ENCODE measurements at regions not wholly inside any gene's neighbourhood (a gene's known extent, or its start where the extent isn't known, plus 50 kb on each side); places are given as distances from the start of the nearest gene placed in this dataset.

GRCh38 chr10:43708262-43708661 is 59.6 kb upstream of the ZNF32 start:
- Histone ChIP-seq H3K36me3 (ENCODE audit: control insufficient read depth in 2 of 2, extremely low read depth in 1 of 2, insufficient read depth in 2 of 2, low read length in 2 of 2) (no peaks in the 10 kb centered on the region), H2AFZ (ENCODE audit: control insufficient read depth, low read length) (no peak overlapping the region), H3K4me1 (ENCODE audit: control insufficient read depth, extremely low read depth, insufficient read depth, low read length) (no peaks in the 10 kb centered on the region), H3K4me2 (ENCODE audit: control insufficient read depth, extremely low read depth, insufficient read depth, low read depth, low read length) (no peak overlapping the region), H3K27ac (ENCODE audit: control insufficient read depth, insufficient read depth, low read length) (no peak overlapping the region), H3K9me3 (ENCODE audit: control insufficient read depth, low read depth, low read length) (no peaks in the 10 kb centered on the region), H3K27me3 (ENCODE audit: control insufficient read depth, extremely low read depth, insufficient read depth, low read length) (no peaks in the 10 kb centered on the region), H3K4me3 (ENCODE audit: control insufficient read depth in 2 of 3, extremely low read depth in 1 of 3, insufficient read depth in 2 of 3, low read depth in 1 of 3, low read length in 3 of 3) (no peak overlapping the region), H3K79me2 (ENCODE audit: control insufficient read depth, insufficient read depth, low read length) (no peaks in the 10 kb centered on the region), H4K20me1 (ENCODE audit: control insufficient read depth, extremely low read depth, insufficient read depth, low read length) (no peaks in the 10 kb centered on the region), H3K9ac (ENCODE audit: control insufficient read depth, extremely low read depth, insufficient read depth, low read length) (no peak overlapping the region), H3K9me1 (ENCODE audit: control insufficient read depth, extremely low read depth, insufficient read depth, low read length) (no peaks in the 10 kb centered on the region)
- DNase-seq (ENCODE audit: low read depth, low spot score) (no peak), FAIRE-seq (no peak)
- TF ChIP-seq EZH2 (IDR thresholded peaks at IDR 0.05; ENCODE audit: low read length) = no peak
- dilution Hi-C loops (cut with MboI; ENCODE audit: extremely low pct_ligation_motif_present, low sequenced_read_pairs) = no loop called here

GRCh38 chr10:43707770-43708169 is 59.1 kb upstream of the ZNF32 start:
- no peak for FAIRE-seq
- dilution Hi-C loops (cut with MboI; ENCODE audit: extremely low pct_ligation_motif_present, low sequenced_read_pairs) = no loop called here

DNA sequence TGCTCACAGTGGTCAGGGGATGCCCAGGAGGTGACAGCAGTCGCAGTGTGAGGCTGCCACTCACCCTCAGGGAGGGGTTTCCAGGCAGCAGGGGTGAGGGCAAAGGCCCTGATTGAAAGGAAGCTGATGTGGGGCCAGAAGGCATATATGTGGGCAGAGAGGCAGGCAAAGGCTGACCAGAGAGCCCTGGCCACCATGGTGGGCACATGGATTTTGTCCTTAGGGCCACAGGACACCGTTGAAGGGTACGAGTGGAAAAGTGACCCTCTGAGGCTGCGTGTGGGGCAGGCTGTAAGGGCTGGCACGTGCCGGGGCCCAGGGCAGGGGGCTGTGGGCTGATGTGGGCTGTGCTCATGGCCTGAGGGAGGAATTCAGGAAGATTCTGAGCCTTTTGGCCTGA is 57.5 kb upstream of the ZNF32 start:
- H3K4me1 ChIP-seq (ENCODE audit: control insufficient read depth, extremely low read depth, insufficient read depth, low read length) = no peaks in the 10 kb centered on the region
- TF ChIP-seq EZH2 (IDR thresholded peaks at IDR 0.05; ENCODE audit: low read length) = no peak
- TF ChIP-seq, protein P1, sequence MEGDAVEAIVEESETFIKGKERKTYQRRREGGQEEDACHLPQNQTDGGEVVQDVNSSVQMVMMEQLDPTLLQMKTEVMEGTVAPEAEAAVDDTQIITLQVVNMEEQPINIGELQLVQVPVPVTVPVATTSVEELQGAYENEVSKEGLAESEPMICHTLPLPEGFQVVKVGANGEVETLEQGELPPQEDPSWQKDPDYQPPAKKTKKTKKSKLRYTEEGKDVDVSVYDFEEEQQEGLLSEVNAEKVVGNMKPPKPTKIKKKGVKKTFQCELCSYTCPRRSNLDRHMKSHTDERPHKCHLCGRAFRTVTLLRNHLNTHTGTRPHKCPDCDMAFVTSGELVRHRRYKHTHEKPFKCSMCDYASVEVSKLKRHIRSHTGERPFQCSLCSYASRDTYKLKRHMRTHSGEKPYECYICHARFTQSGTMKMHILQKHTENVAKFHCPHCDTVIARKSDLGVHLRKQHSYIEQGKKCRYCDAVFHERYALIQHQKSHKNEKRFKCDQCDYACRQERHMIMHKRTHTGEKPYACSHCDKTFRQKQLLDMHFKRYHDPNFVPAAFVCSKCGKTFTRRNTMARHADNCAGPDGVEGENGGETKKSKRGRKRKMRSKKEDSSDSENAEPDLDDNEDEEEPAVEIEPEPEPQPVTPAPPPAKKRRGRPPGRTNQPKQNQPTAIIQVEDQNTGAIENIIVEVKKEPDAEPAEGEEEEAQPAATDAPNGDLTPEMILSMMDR (optimal IDR thresholded peaks at IDR 0.05 in 1 of 3, IDR thresholded peaks at IDR 0.05 in 1 of 3, conservative IDR thresholded peaks at IDR 0.05 in 1 of 3; ENCODE audit: extremely low read depth in 1 of 3, insufficient read depth in 2 of 3, low read length in 3 of 3) = no peak
- DNase-seq (ENCODE audit: low read depth, low spot score) = no peak
- dilution Hi-C loops (cut with MboI; ENCODE audit: extremely low pct_ligation_motif_present, low sequenced_read_pairs) = no loop called here
- H3K36me3 ChIP-seq (ENCODE audit: control insufficient read depth in 2 of 2, extremely low read depth in 1 of 2, insufficient read depth in 2 of 2, low read length in 2 of 2) = no peaks in the 10 kb centered on the region
- no peaks in the 10 kb centered on the region for H3K27me3 ChIP-seq (ENCODE audit: control insufficient read depth, extremely low read depth, insufficient read depth, low read length)
- no peaks in the 10 kb centered on the region for H4K20me1 ChIP-seq (ENCODE audit: control insufficient read depth, extremely low read depth, insufficient read depth, low read length)
- no peak overlapping the region for H2AFZ ChIP-seq (ENCODE audit: control insufficient read depth, low read length)
- no peaks in the 10 kb centered on the region for H3K79me2 ChIP-seq (ENCODE audit: control insufficient read depth, insufficient read depth, low read length)
- H3K27ac ChIP-seq (ENCODE audit: control insufficient read depth, insufficient read depth, low read length) = no peak overlapping the region
- no peaks in the 10 kb centered on the region for H3K9me1 ChIP-seq (ENCODE audit: control insufficient read depth, extremely low read depth, insufficient read depth, low read length)
- no peak for FAIRE-seq
- H3K9ac ChIP-seq (ENCODE audit: control insufficient read depth, extremely low read depth, insufficient read depth, low read length) = no peak overlapping the region
- H3K4me2 ChIP-seq (ENCODE audit: control insufficient read depth, extremely low read depth, insufficient read depth, low read depth, low read length) = no peak overlapping the region
- H3K9me3 ChIP-seq (ENCODE audit: control insufficient read depth, low read depth, low read length) = peaks cover 2% of the 10 kb centered on the region
- no peak overlapping the region for H3K4me3 ChIP-seq (ENCODE audit: control insufficient read depth in 2 of 3, extremely low read depth in 1 of 3, insufficient read depth in 2 of 3, low read depth in 1 of 3, low read length in 3 of 3)

More at GRCh38 chr10:43707770-43708169, 59.1 kb upstream of the ZNF32 start:
- Histone ChIP-seq H4K20me1 (ENCODE audit: control insufficient read depth, extremely low read depth, insufficient read depth, low read length) (no peaks in the 10 kb centered on the region), H3K4me3 (ENCODE audit: control insufficient read depth in 2 of 3, extremely low read depth in 1 of 3, insufficient read depth in 2 of 3, low read depth in 1 of 3, low read length in 3 of 3) (no peak overlapping the region), H2AFZ (ENCODE audit: control insufficient read depth, low read length) (no peak overlapping the region), H3K9me3 (ENCODE audit: control insufficient read depth, low read depth, low read length) (no peaks in the 10 kb centered on the region), H3K9me1 (ENCODE audit: control insufficient read depth, extremely low read depth, insufficient read depth, low read length) (no peaks in the 10 kb centered on the region), H3K9ac (ENCODE audit: control insufficient read depth, extremely low read depth, insufficient read depth, low read length) (no peak overlapping the region), H3K27ac (ENCODE audit: control insufficient read depth, insufficient read depth, low read length) (no peak overlapping the region), H3K4me1 (ENCODE audit: control insufficient read depth, extremely low read depth, insufficient read depth, low read length) (no peaks in the 10 kb centered on the region), H3K4me2 (ENCODE audit: control insufficient read depth, extremely low read depth, insufficient read depth, low read depth, low read length) (no peak overlapping the region), H3K27me3 (ENCODE audit: control insufficient read depth, extremely low read depth, insufficient read depth, low read length) (no peaks in the 10 kb centered on the region), H3K79me2 (ENCODE audit: control insufficient read depth, insufficient read depth, low read length) (no peaks in the 10 kb centered on the region), H3K36me3 (ENCODE audit: control insufficient read depth in 2 of 2, extremely low read depth in 1 of 2, insufficient read depth in 2 of 2, low read length in 2 of 2) (no peaks in the 10 kb centered on the region)
- no peak for DNase-seq (ENCODE audit: low read depth, low spot score)
- TF ChIP-seq, protein P1 (optimal IDR thresholded peaks at IDR 0.05 in 1 of 3, IDR thresholded peaks at IDR 0.05 in 1 of 3, conservative IDR thresholded peaks at IDR 0.05 in 1 of 3; ENCODE audit: extremely low read depth in 1 of 3, insufficient read depth in 2 of 3, low read length in 3 of 3) = no peak
- TF ChIP-seq EZH2 (IDR thresholded peaks at IDR 0.05; ENCODE audit: low read length) = no peak
